OCI-LY7 (cell line): ENCODE measurements at regions not wholly inside any gene's neighbourhood (a gene's known extent, or its start where the extent isn't known, plus 50 kb on each side); places are given as distances from the start of the nearest gene placed in this dataset.

ENCODE experiments used
- BruUV-seq: library from RNA; stranded (reverse); fragments of 400-500 nt; replicated peaks from 2 replicates; lab custom pipeline; 2021; lab: Mats Ljungman, UMichigan
- CTCF ChIA-PET: fragments of 300-600 bp; sonication (Branson Sonifier 250); formaldehyde crosslinking; loops from one replicate; lab custom pipeline; 2022; ENCODE audit warnings: antibody characterized with exemption; ENCODE audit not compliant: unreplicated experiment; lab: Charles Lee
- POLR2A ChIA-PET: fragments of 300-600 bp; sonication (Branson Sonifier 250); formaldehyde crosslinking; loops from one replicate; lab custom pipeline; 2022; ENCODE audit warnings: antibody characterized with exemption; lab: Charles Lee
- DNase-seq: peaks from one replicate; pipeline ENCODE4 v3.0.0-alpha.2; 2015; ENCODE audit warnings: low spot score
- H2AFZ ChIP-seq: fragments of 200-600 bp; sonication (generic), shearing (Covaris generic); 2 replicates; pipeline ENCODE4 v1.6.1; 2014; ENCODE audit warnings: mild to moderate bottlenecking, antibody characterized with exemption, low read length, moderate library complexity
- H3K27ac ChIP-seq: fragments of 200-600 bp; sonication (generic); 2 replicates; pipeline ENCODE4 v1.5.1; 2014; ENCODE audit warnings: mixed run types, low read depth, mild to moderate bottlenecking, moderate library complexity, low read length, inconsistent platforms; ENCODE audit not compliant: poor library complexity, severe bottlenecking
- H3K36me3 ChIP-seq: fragments of 200-600 bp; sonication (generic); 2 replicates; pipeline ENCODE4 v1.6.1; 2014; ENCODE audit warnings: mild to moderate bottlenecking, antibody characterized with exemption, low read length, moderate library complexity, mixed read lengths; ENCODE audit not compliant: insufficient read depth
- H3K4me1 ChIP-seq: fragments of 200-600 bp; sonication (generic); 2 replicates; pipeline ENCODE4 v1.5.1; 2014; ENCODE audit warnings: mild to moderate bottlenecking, low read length; ENCODE audit not compliant: insufficient read depth, poor library complexity, severe bottlenecking
- H3K4me2 ChIP-seq: fragments of 200-600 bp; sonication (generic); 2 replicates; pipeline ENCODE4 v1.6.1; 2014; ENCODE audit warnings: mild to moderate bottlenecking, low read length
- H3K4me3 ChIP-seq: fragments of 200-600 bp; sonication (generic); 2 replicates; pipeline ENCODE4 v1.5.1; 2014; ENCODE audit warnings: mild to moderate bottlenecking, low read depth, low read length; ENCODE audit not compliant: poor library complexity, severe bottlenecking
- H3K79me2 ChIP-seq: fragments of 200-600 bp; sonication (generic); 2 replicates; pipeline ENCODE4 v1.6.1; 2016; ENCODE audit warnings: low read depth, mild to moderate bottlenecking, low read length, moderate library complexity, mixed read lengths; ENCODE audit not compliant: insufficient read depth
- H3K9me2 ChIP-seq: fragments of 200-600 bp; sonication (generic); 2 replicates; pipeline ENCODE4 v1.6.1; 2016; ENCODE audit warnings: mild to moderate bottlenecking, low read length, mixed read lengths; ENCODE audit not compliant: insufficient read depth
- H3K9me3 ChIP-seq: fragments of 200-600 bp; sonication (generic); 2 replicates; pipeline ENCODE4 v1.6.1; 2014; ENCODE audit warnings: mild to moderate bottlenecking, mixed run types, low read length, mixed read lengths
- H4K20me1 ChIP-seq: fragments of 200-600 bp; sonication (generic); 2 replicates; pipeline ENCODE4 v1.6.1; 2014; ENCODE audit warnings: mild to moderate bottlenecking, antibody characterized with exemption, low read length, moderate library complexity, mixed read lengths; ENCODE audit not compliant: insufficient read depth
- CTCF ChIP-seq: fragments of 200-600 bp; sonication (generic); conservative IDR thresholded peaks from 2 replicates; pipeline ENCODE4 v1.5.1; 2014; ENCODE audit warnings: mild to moderate bottlenecking, antibody characterized with exemption, low read length, moderate library complexity, mixed read lengths
- EZH2phosphoT487 ChIP-seq: fragments of 200-600 bp; sonication (generic); IDR thresholded peaks from 2 replicates; pipeline ENCODE4 v1.6.1; 2018; ENCODE audit warnings: low read depth, borderline replicate concordance, mild to moderate bottlenecking, mixed run types, antibody characterized with exemption, low read length, moderate library complexity, mixed read lengths
- intact Hi-C: fragments of 100-400 bp; cut with micrococcal nuclease; formaldehyde crosslinking; loops from one replicate; pipeline ENCODE4 v1.10.0; 2022; ENCODE audit not compliant: unreplicated experiment

GRCh38 chr2:37782155-37782673 is 110.8 kb upstream of the CDC42EP3 start:
- no peak overlapping the region for H3K4me3 ChIP-seq
- H4K20me1 ChIP-seq, result no peaks in the 10 kb centered on the region
- ChIA-PET POLR2A (interaction anchor here (0.6 to 1.5 kb wide), 3 partner anchors 17 to 385 kb away, joined by 3 to 4 read pairs (median 4); no protein-coding TSS in a partner anchor), CTCF (no interaction called here)
- H3K36me3 ChIP-seq, result no peaks in the 10 kb centered on the region
- H2AFZ ChIP-seq, result no peak overlapping the region
- H3K4me2 ChIP-seq, result no peak overlapping the region
- no TSS peak for BruUV-seq
- TF ChIP-seq EZH2phosphoT487 (no peak), CTCF (no peak)
- no peaks in the 10 kb centered on the region for H3K9me3 ChIP-seq
- H3K27ac ChIP-seq, result no peak overlapping the region
- DNase-seq, result no peak
- H3K79me2 ChIP-seq, result no peaks in the 10 kb centered on the region
- intact Hi-C loops, result no loop called here
- no peaks in the 10 kb centered on the region for H3K9me2 ChIP-seq
- no peaks in the 10 kb centered on the region for H3K4me1 ChIP-seq

DNA sequence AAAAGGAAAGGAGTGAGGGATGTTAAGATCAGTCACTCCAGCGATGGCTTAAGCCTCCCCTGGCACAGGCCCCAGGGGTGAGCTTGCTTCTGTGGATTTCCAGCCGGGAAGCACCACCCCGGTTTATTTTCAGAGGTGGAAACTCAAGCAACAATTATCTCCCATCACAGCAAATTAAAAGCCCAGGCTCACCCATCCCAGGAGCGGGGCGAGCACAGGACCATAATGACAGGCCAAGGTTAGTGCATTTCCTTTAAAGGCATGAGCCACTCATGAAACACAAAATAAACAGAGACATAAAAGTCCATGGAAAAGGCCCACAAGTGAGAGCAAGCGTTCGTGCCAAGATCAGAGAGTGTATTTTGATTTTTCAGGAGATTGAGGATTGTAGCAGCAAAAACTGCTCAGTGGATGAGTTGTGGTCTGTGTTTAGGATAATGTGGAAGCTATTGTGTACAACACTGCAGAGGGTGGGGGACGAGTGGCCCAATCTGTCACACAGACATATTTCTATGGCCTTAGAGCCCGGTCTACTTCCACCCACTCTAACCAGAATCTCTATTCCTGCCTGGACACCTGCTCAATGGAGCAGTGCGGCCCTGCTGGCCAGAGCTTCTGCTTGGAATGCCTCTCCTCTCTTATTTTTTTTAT is 111.4 kb upstream of the CDC42EP3 start:
- intact Hi-C loops, result no loop called here
- no peak overlapping the region for H3K27ac ChIP-seq
- no peaks in the 10 kb centered on the region for H3K9me2 ChIP-seq
- no peaks in the 10 kb centered on the region for H3K79me2 ChIP-seq
- H3K4me2 ChIP-seq, result no peak overlapping the region
- TF ChIP-seq EZH2phosphoT487 (no peak), CTCF (no peak)
- ChIA-PET POLR2A (interaction anchor here (1.5 kb wide), 1 partner anchor 17 kb away, joined by 4 read pairs; no protein-coding TSS in a partner anchor), CTCF (no interaction called here)
- H3K36me3 ChIP-seq, result no peaks in the 10 kb centered on the region
- H3K9me3 ChIP-seq, result no peaks in the 10 kb centered on the region
- no peaks in the 10 kb centered on the region for H4K20me1 ChIP-seq
- no peak for DNase-seq
- no peaks in the 10 kb centered on the region for H3K4me1 ChIP-seq
- no TSS peak for BruUV-seq
- no peak overlapping the region for H2AFZ ChIP-seq
- H3K4me3 ChIP-seq, result no peak overlapping the region

GRCh38 chr2:37783545-37783944 is 112.1 kb upstream of the CDC42EP3 start:
- no TSS peak for BruUV-seq
- ChIA-PET POLR2A (no interaction called here), CTCF (no interaction called here)
- DNase-seq, result no peak
- no peaks in the 10 kb centered on the region for H3K4me1 ChIP-seq
- H3K79me2 ChIP-seq, result no peaks in the 10 kb centered on the region
- no peaks in the 10 kb centered on the region for H3K9me2 ChIP-seq
- no peak overlapping the region for H3K4me2 ChIP-seq
- no peaks in the 10 kb centered on the region for H4K20me1 ChIP-seq
- no peaks in the 10 kb centered on the region for H3K36me3 ChIP-seq
- H2AFZ ChIP-seq, result no peak overlapping the region
- H3K9me3 ChIP-seq, result no peaks in the 10 kb centered on the region
- no peak for TF ChIP-seq CTCF
- no peak for TF ChIP-seq EZH2phosphoT487
- intact Hi-C loops, result no loop called here
- H3K27ac ChIP-seq, result no peak overlapping the region
- H3K4me3 ChIP-seq, result no peak overlapping the region
